ENCODE measurements at regions not wholly inside any gene's neighbourhood (a gene's known extent, or its start where the extent isn't known, plus 50 kb on each side); places are given as distances from the start of the nearest gene placed in this dataset.

DNA sequence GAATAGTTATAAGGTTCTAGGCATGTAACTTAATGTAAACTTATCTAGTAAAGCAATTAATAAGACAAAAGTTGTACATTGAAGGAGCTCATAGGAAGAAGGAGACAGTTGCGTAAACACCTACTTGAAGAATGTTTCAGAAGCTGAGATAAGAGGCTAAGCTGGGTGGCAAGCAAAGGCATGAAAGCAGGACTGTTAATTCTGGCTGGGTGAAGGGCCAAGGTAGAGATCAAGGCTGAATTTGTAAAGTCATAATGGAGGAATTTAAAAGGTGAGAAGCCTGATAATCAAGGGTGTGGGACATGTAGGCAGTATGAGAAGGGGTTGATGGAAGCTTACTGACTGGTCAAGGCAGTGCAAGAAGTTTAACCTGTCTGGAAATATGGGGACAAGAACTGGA, 80.4 kb upstream of the TGFBR2 start:
- no peak overlapping the region for H3K27ac Mint-ChIP-seq
- H3K9me3 Mint-ChIP-seq = no peaks in the 10 kb centered on the region
- no peaks in the 10 kb centered on the region for H4K20me1 ChIP-seq (ENCODE audit: low read depth)
- no peaks in the 10 kb centered on the region for H3K9me3 ChIP-seq (ENCODE audit: low read depth)
- DNase-seq (ENCODE audit: low spot score) = no peak
- H3F3A ChIP-seq (ENCODE audit: low read depth) = no peaks in the 10 kb centered on the region
- H3K27ac ChIP-seq = no peak overlapping the region
- H3K4me1 ChIP-seq = no peaks in the 10 kb centered on the region
- H3K27me3 ChIP-seq = no peaks in the 10 kb centered on the region
- no peak overlapping the region for H2AFZ ChIP-seq (replicated peaks)
- TF ChIP-seq CTCF (IDR thresholded peaks at IDR 0.05) = no peak
- no peaks in the 10 kb centered on the region for H3K36me3 ChIP-seq
- no peak overlapping the region for H3K9ac ChIP-seq
- no peaks in the 10 kb centered on the region for H3K79me2 ChIP-seq (ENCODE audit: low read depth)
- no peak overlapping the region for H3K4me3 Mint-ChIP-seq
- H3K4me2 ChIP-seq = no peak overlapping the region
- peaks cover 3% of the 10 kb centered on the region for H3K4me1 Mint-ChIP-seq
- H3K27me3 Mint-ChIP-seq (ENCODE audit: insufficient read depth, low read depth) = peaks cover 4% of the 10 kb centered on the region
- H3K4me3 ChIP-seq = no peak overlapping the region
- H3K36me3 Mint-ChIP-seq = no peaks in the 10 kb centered on the region

GRCh38 chr3:30527186-30527585, 79.2 kb upstream of the TGFBR2 start:
- DNase-seq (ENCODE audit: low spot score) = no peak
- no peak overlapping the region for H3K4me2 ChIP-seq
- Mint-ChIP-seq H3K4me3 (no peak overlapping the region), H3K36me3 (no peaks in the 10 kb centered on the region), H3K9me3 (no peaks in the 10 kb centered on the region), H3K4me1 (peaks cover 3% of the 10 kb centered on the region), H3K27ac (no peak overlapping the region), H3K27me3 (ENCODE audit: insufficient read depth, low read depth) (peaks cover 4% of the 10 kb centered on the region)
- H3K9ac ChIP-seq = no peak overlapping the region
- no peaks in the 10 kb centered on the region for H3F3A ChIP-seq (ENCODE audit: low read depth)
- H3K79me2 ChIP-seq (ENCODE audit: low read depth) = no peaks in the 10 kb centered on the region
- H2AFZ ChIP-seq (replicated peaks) = no peak overlapping the region
- no peak overlapping the region for H3K4me3 ChIP-seq
- H3K9me3 ChIP-seq (ENCODE audit: low read depth) = no peaks in the 10 kb centered on the region
- no peaks in the 10 kb centered on the region for H3K36me3 ChIP-seq
- H3K4me1 ChIP-seq = no peaks in the 10 kb centered on the region
- H4K20me1 ChIP-seq (ENCODE audit: low read depth) = no peaks in the 10 kb centered on the region
- no peak for TF ChIP-seq EZH2 (IDR thresholded peaks at IDR 0.05)
- no peak for TF ChIP-seq EZH2phosphoT487 (IDR thresholded peaks at IDR 0.05)
- TF ChIP-seq CTCF (IDR thresholded peaks at IDR 0.05) = no peak
- no peak overlapping the region for H3K27ac ChIP-seq
- no peaks in the 10 kb centered on the region for H3K27me3 ChIP-seq

GRCh38 chr3:30527720-30528119, 78.7 kb upstream of the TGFBR2 start:
- H3K36me3 Mint-ChIP-seq = no peaks in the 10 kb centered on the region
- no peak overlapping the region for H2AFZ ChIP-seq (replicated peaks)
- H3K9me3 Mint-ChIP-seq = no peaks in the 10 kb centered on the region
- H3K79me2 ChIP-seq (ENCODE audit: low read depth) = no peaks in the 10 kb centered on the region
- no peaks in the 10 kb centered on the region for H3K36me3 ChIP-seq
- TF ChIP-seq CTCF (IDR thresholded peaks at IDR 0.05) (no peak), EZH2phosphoT487 (IDR thresholded peaks at IDR 0.05) (no peak), EZH2 (IDR thresholded peaks at IDR 0.05) (no peak)
- H3K4me3 Mint-ChIP-seq = no peak overlapping the region
- DNase-seq (ENCODE audit: low spot score) = no peak
- H3K4me3 ChIP-seq = no peak overlapping the region
- no peak overlapping the region for H3K27ac ChIP-seq
- H3K4me1 Mint-ChIP-seq = peaks cover 3% of the 10 kb centered on the region
- no peak overlapping the region for H3K4me2 ChIP-seq
- H3K4me1 ChIP-seq = no peaks in the 10 kb centered on the region
- no peaks in the 10 kb centered on the region for H3K9me3 ChIP-seq (ENCODE audit: low read depth)
- H3K27me3 ChIP-seq = no peaks in the 10 kb centered on the region
- H3K9ac ChIP-seq = no peak overlapping the region
- peaks cover 4% of the 10 kb centered on the region for H3K27me3 Mint-ChIP-seq (ENCODE audit: insufficient read depth, low read depth)
- no peaks in the 10 kb centered on the region for H4K20me1 ChIP-seq (ENCODE audit: low read depth)
- H3F3A ChIP-seq (ENCODE audit: low read depth) = no peaks in the 10 kb centered on the region
- no peak overlapping the region for H3K27ac Mint-ChIP-seq

DNA sequence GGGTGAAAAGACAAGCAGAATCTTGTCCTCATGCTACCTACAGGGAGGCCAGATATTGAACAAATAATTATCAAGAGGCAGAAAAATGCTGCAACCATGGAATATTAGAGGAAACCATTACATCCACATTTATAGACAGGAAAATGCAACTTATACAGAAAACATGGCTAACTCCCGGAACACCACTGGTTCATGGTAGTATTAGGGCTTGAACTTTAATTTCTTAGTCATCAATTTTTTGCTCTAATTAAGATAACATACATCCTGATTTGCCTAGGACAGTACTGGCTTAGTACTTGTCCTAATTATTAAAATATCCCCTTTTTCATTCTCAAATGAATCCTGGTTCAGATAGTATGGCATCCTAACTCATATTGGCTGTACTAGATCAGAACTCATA, 76.3 kb upstream of the TGFBR2 start:
- Histone ChIP-seq H3K4me3 (no peak overlapping the region), H3K9ac (no peak overlapping the region), H3K79me2 (ENCODE audit: low read depth) (no peaks in the 10 kb centered on the region), H4K20me1 (ENCODE audit: low read depth) (no peaks in the 10 kb centered on the region), H3K4me2 (no peak overlapping the region), H3F3A (ENCODE audit: low read depth) (no peaks in the 10 kb centered on the region), H3K4me1 (no peaks in the 10 kb centered on the region), H3K9me3 (ENCODE audit: low read depth) (no peaks in the 10 kb centered on the region), H2AFZ (replicated peaks) (no peak overlapping the region), H3K27ac (no peak overlapping the region), H3K27me3 (no peaks in the 10 kb centered on the region), H3K36me3 (no peaks in the 10 kb centered on the region)
- TF ChIP-seq EZH2 (IDR thresholded peaks at IDR 0.05) (no peak), EZH2phosphoT487 (IDR thresholded peaks at IDR 0.05) (no peak), CTCF (IDR thresholded peaks at IDR 0.05) (no peak)
- peaks cover 3% of the 10 kb centered on the region for H3K4me1 Mint-ChIP-seq
- DNase-seq (ENCODE audit: low spot score) = no peak
- H3K9me3 Mint-ChIP-seq = no peaks in the 10 kb centered on the region
- H3K4me3 Mint-ChIP-seq = no peak overlapping the region
- H3K36me3 Mint-ChIP-seq = no peaks in the 10 kb centered on the region
- no peak overlapping the region for H3K27ac Mint-ChIP-seq
- peaks cover 4% of the 10 kb centered on the region for H3K27me3 Mint-ChIP-seq (ENCODE audit: insufficient read depth, low read depth)

All from neural progenitor cell (in vitro differentiated cells).